ENCODE measurements at regions not wholly inside any gene's neighbourhood (a gene's known extent, or its start where the extent isn't known, plus 50 kb on each side); places are given as distances from the start of the nearest gene placed in this dataset.

DNA sequence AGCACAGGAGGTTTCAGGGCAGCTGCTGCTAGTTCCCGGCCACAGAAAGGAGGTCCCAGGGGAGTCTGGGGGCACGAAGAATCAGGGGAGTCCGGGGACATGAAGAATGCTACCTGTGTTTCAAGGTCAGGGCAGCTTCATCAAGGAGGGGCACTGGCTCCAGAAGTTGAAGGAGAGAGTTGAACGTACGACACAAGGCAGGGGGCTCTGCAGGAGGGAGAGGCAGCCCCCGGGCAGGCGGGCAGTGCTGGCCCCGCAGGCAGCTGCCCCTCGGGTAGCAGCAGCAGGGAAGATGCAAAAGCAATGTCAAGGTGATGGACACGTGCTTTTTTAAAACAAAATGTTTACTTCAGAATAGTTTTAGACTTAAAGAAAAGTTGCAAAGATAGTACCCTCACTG, 134.7 kb upstream of the RNF32 start:
- TF ChIP-seq GATA2 (IDR thresholded peaks at IDR 0.05; ENCODE audit: low read depth, low read length), result no peak
- TF ChIP-seq GATA3 (IDR thresholded peaks at IDR 0.05; ENCODE audit: low read depth, low read length), result no peak

Data from SH-SY5Y (cell line).